GF-D8 (cell line): ENCODE measurements at regions not wholly inside any gene's neighbourhood (a gene's known extent, or its start where the extent isn't known, plus 50 kb on each side); places are given as distances from the start of the nearest gene placed in this dataset.

ENCODE experiments used
- DNase-seq: peaks from one replicate; lab custom pipeline; 2025; lab: John Stamatoyannopoulos, UW

DNA sequence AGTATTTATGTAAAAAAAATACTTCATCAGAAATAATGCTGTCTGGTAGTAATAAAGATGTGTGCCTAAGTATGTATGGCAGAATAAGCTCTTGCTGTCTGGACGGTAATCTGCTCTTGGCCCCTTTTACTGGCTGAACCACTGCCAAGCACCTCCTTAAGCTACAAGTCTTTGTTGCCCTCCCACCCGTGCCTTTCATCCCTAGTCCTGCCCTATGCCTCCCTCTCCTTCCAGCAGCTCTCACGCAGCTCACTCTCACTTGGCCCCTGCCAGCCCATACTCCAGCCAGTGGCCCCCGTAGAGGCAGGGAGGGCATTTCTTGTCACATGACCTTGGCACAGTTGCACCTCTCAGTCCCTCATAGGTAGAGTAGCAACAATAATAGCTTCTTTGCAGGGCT is 54.5 kb upstream of the NPAS2 start:
- no peak for DNase-seq

DNA sequence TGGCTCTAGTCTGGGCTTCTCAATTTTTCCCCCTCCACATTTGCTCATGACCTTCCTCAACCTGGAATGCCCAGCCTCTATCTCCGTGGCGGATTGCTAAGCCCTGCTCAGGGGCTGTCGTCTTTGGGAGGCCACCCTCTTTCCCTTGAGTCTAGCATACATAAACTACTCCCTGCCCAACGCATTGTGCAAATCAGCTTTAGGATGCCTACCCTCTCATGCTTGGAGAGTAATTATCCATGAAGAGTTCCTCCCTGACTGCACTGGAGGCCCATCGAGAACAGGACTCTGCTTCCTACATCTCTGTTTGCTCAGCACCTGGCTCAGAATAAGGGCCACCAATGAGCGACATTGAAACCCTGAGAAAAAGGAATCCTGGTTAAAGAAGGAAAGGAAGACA is 53.7 kb upstream of the NPAS2 start:
- no peak for DNase-seq

DNA sequence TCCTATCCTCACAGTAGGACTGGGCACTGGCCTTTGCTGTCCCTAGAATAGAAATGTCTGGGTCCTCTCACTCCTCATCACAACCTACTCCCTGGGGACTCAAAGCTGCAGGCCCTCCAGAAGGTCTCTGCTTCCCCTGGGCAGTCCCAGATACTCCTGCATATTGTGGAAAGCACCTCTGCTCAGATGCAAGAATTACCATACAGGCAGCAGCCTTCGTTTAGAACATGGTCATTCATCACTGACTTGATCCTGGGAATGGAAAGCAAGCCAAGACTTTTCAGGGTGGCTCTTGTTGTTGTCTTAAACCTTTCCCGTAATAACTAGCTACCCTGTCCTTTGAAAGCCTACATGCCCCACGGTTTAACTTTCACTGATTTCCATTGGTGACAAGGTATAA is 53.1 kb upstream of the NPAS2 start:
- no peak for DNase-seq

DNA sequence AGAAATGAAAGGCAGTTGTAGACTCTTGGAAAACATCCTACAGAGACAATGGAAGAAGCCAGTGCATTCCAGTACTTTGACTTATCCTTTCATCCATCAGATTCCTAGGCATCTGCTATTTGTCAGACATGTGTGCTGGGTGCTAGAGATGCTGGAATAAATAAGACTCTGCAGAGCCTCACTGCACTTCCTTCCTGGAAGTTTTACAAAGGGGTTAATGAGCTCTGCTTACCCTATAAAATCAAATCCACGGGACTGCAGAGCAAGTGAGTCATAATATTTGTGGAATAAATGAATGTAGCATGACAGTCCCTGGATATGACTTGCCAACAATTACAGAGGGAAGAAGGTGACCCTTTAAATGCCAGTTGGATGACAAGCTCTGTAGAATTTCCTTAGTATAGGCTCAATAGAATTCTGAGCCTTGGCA is 52.7 kb upstream of the NPAS2 start:
- DNase-seq = no peak

DNA sequence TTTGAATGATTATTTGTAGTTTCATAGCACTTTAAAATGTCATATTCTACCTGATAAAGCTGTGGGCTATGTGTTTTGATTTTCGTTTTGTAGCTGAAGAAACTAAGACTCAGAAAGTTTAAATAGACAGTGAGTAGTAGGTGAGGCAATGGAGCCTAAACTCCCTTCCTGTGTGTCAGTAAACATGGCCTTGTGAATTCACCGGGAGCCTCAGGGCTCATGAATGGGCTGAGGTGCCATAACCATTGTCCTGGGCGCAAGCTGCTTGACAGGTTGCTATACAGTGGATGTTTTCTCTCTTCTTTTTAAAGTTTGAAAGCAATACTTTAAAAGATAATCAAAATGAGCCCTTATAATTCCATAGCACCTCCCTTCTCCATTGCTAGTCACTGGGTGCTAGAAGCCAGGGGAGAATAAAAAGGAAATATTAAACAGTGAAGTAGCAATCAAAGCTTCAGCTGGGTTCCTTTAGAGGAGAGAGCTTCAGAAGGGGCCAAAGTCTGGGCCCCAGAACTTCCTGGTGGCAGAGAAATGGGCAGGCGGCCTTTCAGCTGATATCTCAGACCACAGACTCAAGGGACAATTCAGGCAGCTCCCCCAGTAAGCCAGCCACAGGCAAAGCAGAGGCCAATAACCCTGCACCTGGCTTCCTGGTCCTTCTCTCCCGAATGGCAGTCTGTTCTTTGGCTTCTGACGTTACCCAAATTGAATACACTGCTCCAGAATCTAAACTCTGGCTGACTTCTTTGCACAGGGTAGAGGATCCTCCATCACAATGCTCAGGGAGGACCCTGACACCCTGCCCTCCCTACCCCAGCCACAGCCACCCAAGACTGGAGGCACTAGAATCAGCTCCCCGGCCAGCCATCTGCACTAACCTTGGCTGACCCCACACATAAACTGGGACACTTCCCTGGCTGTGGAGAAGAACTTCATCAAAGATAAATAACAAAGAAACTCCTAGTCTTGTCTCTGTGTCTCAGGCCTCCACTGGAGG is 51.8 kb upstream of the NPAS2 start:
- DNase-seq = no peak
